ENCODE measurements at regions not wholly inside any gene's neighbourhood (a gene's known extent, or its start where the extent isn't known, plus 50 kb on each side); places are given as distances from the start of the nearest gene placed in this dataset.

DNA sequence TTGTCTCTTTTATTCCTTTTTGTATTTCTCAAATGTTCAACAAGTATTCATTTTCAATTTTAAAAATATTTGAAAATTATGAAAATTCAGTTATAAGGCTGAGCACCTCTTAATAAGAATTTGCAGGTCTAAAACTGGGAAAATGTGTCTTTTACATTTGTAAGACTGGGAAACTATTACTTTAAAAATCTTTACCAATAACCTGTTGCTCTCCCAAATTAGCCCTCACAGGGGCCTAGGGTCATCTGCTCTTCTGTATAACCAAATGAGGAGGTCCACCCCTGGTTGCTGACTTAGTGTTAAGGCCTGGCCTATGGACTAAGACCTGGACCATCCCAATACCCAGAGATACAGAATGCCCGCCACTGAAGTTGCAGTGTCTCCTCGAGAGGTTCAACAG, 280.5 kb downstream of the PLPP3 start:
- TF ChIP-seq POLR2A (IDR thresholded peaks at IDR 0.05; ENCODE audit: low read depth, low read length) (no peak), TAF1 (IDR thresholded peaks at IDR 0.05; ENCODE audit: low read depth, low read length) (no peak), POLR2AphosphoS5 (IDR thresholded peaks at IDR 0.05; ENCODE audit: low read depth, low read length) (no peak)
